Osteocyte (in vitro differentiated cells): ENCODE measurements at regions not wholly inside any gene's neighbourhood (a gene's known extent, or its start where the extent isn't known, plus 50 kb on each side); places are given as distances from the start of the nearest gene placed in this dataset.

Experiments
- DNase-seq: peaks from one replicate; pipeline ENCODE4 v3.0.0; 2021; ENCODE audit warnings: mixed read lengths; ENCODE audit not compliant: unreplicated experiment; ENCODE audit errors: extremely low spot score
- H3K27ac Mint-ChIP-seq: one replicate; pipeline ENCODE4 v1.8.0; 2021; ENCODE audit warnings: mild to moderate bottlenecking, mixed read lengths; ENCODE audit not compliant: unreplicated experiment
- H3K27me3 Mint-ChIP-seq: one replicate; pipeline ENCODE4 v1.8.0; 2021; ENCODE audit warnings: mixed read lengths; ENCODE audit not compliant: unreplicated experiment
- H3K36me3 Mint-ChIP-seq: one replicate; pipeline ENCODE4 v1.8.0; 2021; ENCODE audit warnings: mixed read lengths; ENCODE audit not compliant: unreplicated experiment
- H3K4me1 Mint-ChIP-seq: one replicate; pipeline ENCODE4 v1.8.0; 2021; ENCODE audit warnings: mixed read lengths; ENCODE audit not compliant: unreplicated experiment
- H3K4me3 Mint-ChIP-seq: one replicate; pipeline ENCODE4 v1.8.0; 2021; ENCODE audit warnings: mild to moderate bottlenecking, moderate library complexity, mixed read lengths; ENCODE audit not compliant: unreplicated experiment
- H3K9me3 Mint-ChIP-seq: one replicate; pipeline ENCODE4 v1.8.0; 2021; ENCODE audit warnings: mixed read lengths; ENCODE audit not compliant: unreplicated experiment
- TF ChIP-seq, protein P1 (sequence below): fragments of 200-600 bp; sonication (generic); IDR thresholded peaks from 2 replicates; pipeline ENCODE4 v1.5.0; 2021; ENCODE audit warnings: antibody characterized with exemption, mild to moderate bottlenecking, moderate library complexity

- Mint-ChIP-seq H3K27me3 (no peaks in the 10 kb centered on the region), H3K36me3 (no peaks in the 10 kb centered on the region), H3K9me3 (no peaks in the 10 kb centered on the region), H3K4me3 (no peak overlapping the region), H3K4me1 (peaks cover 2% of the 10 kb centered on the region), H3K27ac (no peak overlapping the region)
- TF ChIP-seq, protein P1, sequence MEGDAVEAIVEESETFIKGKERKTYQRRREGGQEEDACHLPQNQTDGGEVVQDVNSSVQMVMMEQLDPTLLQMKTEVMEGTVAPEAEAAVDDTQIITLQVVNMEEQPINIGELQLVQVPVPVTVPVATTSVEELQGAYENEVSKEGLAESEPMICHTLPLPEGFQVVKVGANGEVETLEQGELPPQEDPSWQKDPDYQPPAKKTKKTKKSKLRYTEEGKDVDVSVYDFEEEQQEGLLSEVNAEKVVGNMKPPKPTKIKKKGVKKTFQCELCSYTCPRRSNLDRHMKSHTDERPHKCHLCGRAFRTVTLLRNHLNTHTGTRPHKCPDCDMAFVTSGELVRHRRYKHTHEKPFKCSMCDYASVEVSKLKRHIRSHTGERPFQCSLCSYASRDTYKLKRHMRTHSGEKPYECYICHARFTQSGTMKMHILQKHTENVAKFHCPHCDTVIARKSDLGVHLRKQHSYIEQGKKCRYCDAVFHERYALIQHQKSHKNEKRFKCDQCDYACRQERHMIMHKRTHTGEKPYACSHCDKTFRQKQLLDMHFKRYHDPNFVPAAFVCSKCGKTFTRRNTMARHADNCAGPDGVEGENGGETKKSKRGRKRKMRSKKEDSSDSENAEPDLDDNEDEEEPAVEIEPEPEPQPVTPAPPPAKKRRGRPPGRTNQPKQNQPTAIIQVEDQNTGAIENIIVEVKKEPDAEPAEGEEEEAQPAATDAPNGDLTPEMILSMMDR: no peak
- no peak for DNase-seq
Observed at GRCh38 chr2:220478305-220479058, 851.1 kb downstream of the SLC4A3 start.

GRCh38 chr2:220482716-220483115 lies 855.3 kb downstream of the SLC4A3 start:
- no peak for DNase-seq
- no peaks in the 10 kb centered on the region for H3K9me3 Mint-ChIP-seq
- no peak overlapping the region for H3K27ac Mint-ChIP-seq
- no peaks in the 10 kb centered on the region for H3K4me1 Mint-ChIP-seq
- no peak overlapping the region for H3K4me3 Mint-ChIP-seq
- no peaks in the 10 kb centered on the region for H3K27me3 Mint-ChIP-seq
- TF ChIP-seq, protein P1: no peak
- H3K36me3 Mint-ChIP-seq: peaks cover 3% of the 10 kb centered on the region

- H3K27me3 Mint-ChIP-seq: no peaks in the 10 kb centered on the region
- H3K4me1 Mint-ChIP-seq: no peaks in the 10 kb centered on the region
- no peak for DNase-seq
- H3K36me3 Mint-ChIP-seq: peaks cover 3% of the 10 kb centered on the region
- H3K4me3 Mint-ChIP-seq: no peak overlapping the region
- no peak overlapping the region for H3K27ac Mint-ChIP-seq
- TF ChIP-seq, protein P1: no peak
- H3K9me3 Mint-ChIP-seq: no peaks in the 10 kb centered on the region
Observed at GRCh38 chr2:220489121-220489520, 861.7 kb downstream of the SLC4A3 start.

- H3K36me3 Mint-ChIP-seq: no peaks in the 10 kb centered on the region
- H3K27me3 Mint-ChIP-seq: no peaks in the 10 kb centered on the region
- no peak for DNase-seq
- no peak overlapping the region for H3K4me3 Mint-ChIP-seq
- no peaks in the 10 kb centered on the region for H3K9me3 Mint-ChIP-seq
- H3K27ac Mint-ChIP-seq: no peak overlapping the region
- H3K4me1 Mint-ChIP-seq: peaks cover 19% of the 10 kb centered on the region
- TF ChIP-seq, protein P1: no peak
Observed at GRCh38 chr2:220491670-220492069, 864.2 kb downstream of the SLC4A3 start.

GRCh38 chr2:220493871-220494525 lies 866.6 kb downstream of the SLC4A3 start:
- H3K9me3 Mint-ChIP-seq: no peaks in the 10 kb centered on the region
- no peak overlapping the region for H3K27ac Mint-ChIP-seq
- no peak overlapping the region for H3K4me3 Mint-ChIP-seq
- H3K36me3 Mint-ChIP-seq: no peaks in the 10 kb centered on the region
- no peak for DNase-seq
- H3K27me3 Mint-ChIP-seq: no peaks in the 10 kb centered on the region
- peaks cover 36% of the 10 kb centered on the region for H3K4me1 Mint-ChIP-seq
- TF ChIP-seq, protein P1: no peak
